Progenitor cell of endocrine pancreas (in vitro differentiated cells): ENCODE measurements at regions not wholly inside any gene's neighbourhood (a gene's known extent, or its start where the extent isn't known, plus 50 kb on each side); places are given as distances from the start of the nearest gene placed in this dataset.

Source experiments
- DNase-seq: peaks from one replicate; pipeline ENCODE4 v3.0.0; 2021; ENCODE audit warnings: low spot score; ENCODE audit not compliant: unreplicated experiment
- H3K27ac Mint-ChIP-seq: 2 replicates; pipeline ENCODE4 v1.8.0; 2021; ENCODE audit warnings: mild to moderate bottlenecking, moderate library complexity, mixed read lengths
- H3K27me3 Mint-ChIP-seq: 2 replicates; pipeline ENCODE4 v1.8.0; 2021; ENCODE audit warnings: mixed read lengths
- H3K36me3 Mint-ChIP-seq: 2 replicates; pipeline ENCODE4 v1.8.0; 2022; ENCODE audit warnings: mixed read lengths; ENCODE audit not compliant: insufficient read depth
- H3K4me1 Mint-ChIP-seq: 2 replicates; pipeline ENCODE4 v1.8.0; 2021; ENCODE audit warnings: low read depth, mixed read lengths
- H3K4me3 Mint-ChIP-seq: 2 replicates; pipeline ENCODE4 v1.8.0; 2021; ENCODE audit warnings: low read depth, mild to moderate bottlenecking, moderate library complexity, mixed read lengths
- H3K9me3 Mint-ChIP-seq: 2 replicates; pipeline ENCODE4 v1.8.0; 2021; ENCODE audit warnings: low read depth, mixed read lengths
- CTCF ChIP-seq: fragments of 200-600 bp; sonication (generic); IDR thresholded peaks from one replicate; pipeline ENCODE4 v1.5.0; 2021; ENCODE audit warnings: antibody characterized with exemption, mild to moderate bottlenecking; ENCODE audit not compliant: unreplicated experiment

- Mint-ChIP-seq H3K36me3 (no peaks in the 10 kb centered on the region), H3K4me1 (peaks cover 5% of the 10 kb centered on the region), H3K27me3 (no peaks in the 10 kb centered on the region), H3K9me3 (no peaks in the 10 kb centered on the region), H3K27ac (no peak overlapping the region), H3K4me3 (no peak overlapping the region)
- DNase-seq = no peak
- TF ChIP-seq CTCF = no peak
Measured at GRCh38 chr6:11853678-11854407, 75.2 kb upstream of the ADTRP start.

GRCh38 chr6:11852061-11852651 lies 73.6 kb upstream of the ADTRP start:
- no peak overlapping the region for H3K27ac Mint-ChIP-seq
- no peak for DNase-seq
- H3K27me3 Mint-ChIP-seq = no peaks in the 10 kb centered on the region
- H3K36me3 Mint-ChIP-seq = no peaks in the 10 kb centered on the region
- no peak for TF ChIP-seq CTCF
- peaks cover 5% of the 10 kb centered on the region for H3K4me1 Mint-ChIP-seq
- no peaks in the 10 kb centered on the region for H3K9me3 Mint-ChIP-seq
- no peak overlapping the region for H3K4me3 Mint-ChIP-seq

GRCh38 chr6:11851387-11851786 lies 72.8 kb upstream of the ADTRP start:
- TF ChIP-seq CTCF = no peak
- H3K9me3 Mint-ChIP-seq = no peaks in the 10 kb centered on the region
- H3K27me3 Mint-ChIP-seq = no peaks in the 10 kb centered on the region
- no peak overlapping the region for H3K4me3 Mint-ChIP-seq
- H3K27ac Mint-ChIP-seq = no peak overlapping the region
- no peaks in the 10 kb centered on the region for H3K36me3 Mint-ChIP-seq
- no peak for DNase-seq
- H3K4me1 Mint-ChIP-seq = peaks cover 5% of the 10 kb centered on the region

- Mint-ChIP-seq H3K4me1 (peaks cover 5% of the 10 kb centered on the region), H3K9me3 (no peaks in the 10 kb centered on the region), H3K27me3 (peaks cover 2% of the 10 kb centered on the region), H3K4me3 (no peak overlapping the region), H3K36me3 (no peaks in the 10 kb centered on the region), H3K27ac (no peak overlapping the region)
- no peak for TF ChIP-seq CTCF
- DNase-seq = no peak
Measured at GRCh38 chr6:11848852-11849731, 70.5 kb upstream of the ADTRP start.

- Mint-ChIP-seq H3K27me3 (peaks cover 2% of the 10 kb centered on the region), H3K4me3 (no peak overlapping the region), H3K36me3 (no peaks in the 10 kb centered on the region), H3K9me3 (no peaks in the 10 kb centered on the region), H3K27ac (no peak overlapping the region), H3K4me1 (no peaks in the 10 kb centered on the region)
- no peak for TF ChIP-seq CTCF
- no peak for DNase-seq
Measured at GRCh38 chr6:11848346-11848651, 69.7 kb upstream of the ADTRP start.
